Esophagus squamous epithelium (tissue), 5 donors: ENCODE measurements at regions not wholly inside any gene's neighbourhood (a gene's known extent, or its start where the extent isn't known, plus 50 kb on each side); places are given as distances from the start of the nearest gene placed in this dataset.
A peak's percentile ranks its signal among the peaks of the same experiment; 100 is the strongest.
"Not testable (repeated sequence)": the region's sequence is repeated elsewhere in the genome, so short reads cannot be mapped to it uniquely, and the experiment has no call there.

Source experiments
- DNase-seq: peaks from one replicate; lab custom pipeline; 2025; lab: John Stamatoyannopoulos, UW
- H3K27ac ChIP-seq, 4 donors: fragments of 200-600 bp; sonication (generic); one replicate each; pipeline ENCODE4 v1.5.1; 2016 to 2019; ENCODE audit warnings: mild to moderate bottlenecking in 1 of 4
- H3K27me3 ChIP-seq, 4 donors: fragments of 200-600 bp; sonication (generic); 1 replicate in 3 of 4; 2 replicates in 1 of 4; pipeline versions ENCODE4 v1.5.1 to v1.6.0; 2017 to 2021; ENCODE audit warnings: antibody characterized with exemption in 1 of 4
- H3K36me3 ChIP-seq, 3 donors: fragments of 200-600 bp; sonication (generic); one replicate each; pipeline ENCODE4 v1.5.1; 2016 to 2019
- H3K4me1 ChIP-seq, 3 donors: fragments of 200-600 bp; sonication (generic); one replicate each; pipeline ENCODE4 v1.5.1; 2017 to 2019
- H3K4me3 ChIP-seq, 4 donors: fragments of 200-600 bp; sonication (generic); 1 replicate in 3 of 4; 2 replicates in 1 of 4; pipeline ENCODE4 v1.5.1; 2016 to 2019; ENCODE audit warnings: mild to moderate bottlenecking in 2 of 4, moderate library complexity in 1 of 4
- H3K9me3 ChIP-seq, 3 donors: fragments of 200-600 bp; sonication (generic); one replicate each; pipeline ENCODE4 v1.5.1; 2016 to 2019
- CTCF ChIP-seq, 6 experiments: fragments of 450-650 bp in 4 of 6; fragments of 200-600 bp in 2 of 6; sonication (generic) in 2 of 6; IDR thresholded peaks; one replicate each; pipeline ENCODE4 v1.5.1; 2016 to 2019; ENCODE audit warnings: antibody characterized with exemption in 6 of 6, mild to moderate bottlenecking in 4 of 6, moderate library complexity in 4 of 6
- WGBS, 2 donors: methylation state at CpG; one replicate each; pipeline ENCODE4 v1.1.5; 2018; 5-methylcytosine and 5-hydroxymethylcytosine counted together
- intact Hi-C: fragments of 100-400 bp; cut with DNase I; formaldehyde crosslinking; loops from one replicate; pipeline ENCODE4 v1.15.0; 2022
- donor health status: DM: yes; HTN: yes; CAD: no.

GRCh38 chr15:85250938-85251542 is 129.4 kb upstream of the AKAP13 start:
- peaks cover 0 to 29% (median 4%) of the 10 kb centered on the region in 3 donors for H3K4me1 ChIP-seq
- TF ChIP-seq CTCF (IDR thresholded peaks at IDR 0.05), result peak in 2 of 6 experiments; percentile 13 to 33
- H3K36me3 ChIP-seq, DNase-seq, intact Hi-C loops, H3K4me3 ChIP-seq, H3K27ac ChIP-seq, H3K27me3 ChIP-seq, H3K9me3 ChIP-seq: not testable (repeated sequence)
- 63% methylated on average over 2 of the region's 8 CpGs; no CpG with 5 or more reads in 1 of the 2 donors for WGBS, 2 donors

GRCh38 chr15:85253196-85253915 is 127.0 kb upstream of the AKAP13 start:
- H3K36me3 ChIP-seq, intact Hi-C loops: not testable (repeated sequence)

GRCh38 chr15:85254961-85255360 is 125.4 kb upstream of the AKAP13 start:
- H3K4me3 ChIP-seq, H3K9me3 ChIP-seq, H3K36me3 ChIP-seq, H3K27ac ChIP-seq, intact Hi-C loops, H3K27me3 ChIP-seq, DNase-seq: not testable (repeated sequence)
- WGBS, 2 donors, result 78 to 100% methylated on average over 2 to 4 of the region's 9 CpGs
- H3K4me1 ChIP-seq, result peaks cover 0 to 35% (median 4%) of the 10 kb centered on the region in 3 donors

More at GRCh38 chr15:85253196-85253915, 127.0 kb upstream of the AKAP13 start:
- peak overlapping the region in 3 of 4 donors; percentile 25 to 63 (median 25) for H3K27ac ChIP-seq
- H3K4me1 ChIP-seq, result peaks cover 0 to 35% (median 4%) of the 10 kb centered on the region in 3 donors
- WGBS, 2 donors, result 48 to 90% methylated on average over 2 to 6 of the region's 15 CpGs
- DNase-seq, H3K4me3 ChIP-seq, H3K27me3 ChIP-seq, H3K9me3 ChIP-seq: not testable (repeated sequence)

GRCh38 chr15:85255502-85255901 is 124.9 kb upstream of the AKAP13 start:
- H3K4me3 ChIP-seq, DNase-seq, H3K27me3 ChIP-seq, intact Hi-C loops, H3K36me3 ChIP-seq, H3K27ac ChIP-seq, H3K9me3 ChIP-seq: not testable (repeated sequence)
- H3K4me1 ChIP-seq, result peaks cover 0 to 36% (median 4%) of the 10 kb centered on the region in 3 donors
- WGBS, 2 donors, result 72 to 79% methylated on average over 5 to 10 of the region's 24 CpGs

- H3K9me3 ChIP-seq, H3K27ac ChIP-seq, H3K4me3 ChIP-seq, DNase-seq, H3K27me3 ChIP-seq, intact Hi-C loops, H3K36me3 ChIP-seq: not testable (repeated sequence)
- peaks cover 0 to 36% (median 4%) of the 10 kb centered on the region in 3 donors for H3K4me1 ChIP-seq
- 63 to 70% methylated on average over 2 to 16 of the region's 25 CpGs for WGBS, 2 donors
These were observed 124.1 kb upstream of the AKAP13 start for GRCh38 chr15:85256009-85256997.

- H3K4me1 ChIP-seq, result peaks cover 0 to 29% (median 4%) of the 10 kb centered on the region in 3 donors
- H3K27ac ChIP-seq, H3K36me3 ChIP-seq, H3K4me3 ChIP-seq, DNase-seq, H3K27me3 ChIP-seq, H3K9me3 ChIP-seq, intact Hi-C loops: not testable (repeated sequence)
- 71% methylated on average over 1 of the region's 4 CpGs; no CpG with 5 or more reads in 1 of the 2 donors for WGBS, 2 donors
These were observed 122.3 kb upstream of the AKAP13 start for GRCh38 chr15:85258062-85258445.

- intact Hi-C loops, H3K27ac ChIP-seq, H3K4me3 ChIP-seq, H3K36me3 ChIP-seq, H3K27me3 ChIP-seq, H3K9me3 ChIP-seq, DNase-seq: not testable (repeated sequence)
- peaks cover 0 to 24% (median under 1%) of the 10 kb centered on the region in 3 donors for H3K4me1 ChIP-seq
- WGBS, 2 donors, result no CpG with 5 or more reads among the region's 19 CpGs
These were observed 121.7 kb upstream of the AKAP13 start for GRCh38 chr15:85258559-85259209.

- intact Hi-C loops, H3K36me3 ChIP-seq, H3K27me3 ChIP-seq, DNase-seq, H3K27ac ChIP-seq, H3K4me3 ChIP-seq, H3K9me3 ChIP-seq: not testable (repeated sequence)
- H3K4me1 ChIP-seq, result peaks cover 0 to 15% (median 0%) of the 10 kb centered on the region in 3 donors
- no CpG with 5 or more reads among the region's 17 CpGs for WGBS, 2 donors
These were observed 119.9 kb upstream of the AKAP13 start for GRCh38 chr15:85260526-85260925.

GRCh38 chr15:85262461-85263055 is 117.8 kb upstream of the AKAP13 start:
- H3K27me3 ChIP-seq, DNase-seq, H3K27ac ChIP-seq, H3K4me1 ChIP-seq, intact Hi-C loops, H3K9me3 ChIP-seq, H3K4me3 ChIP-seq, H3K36me3 ChIP-seq: not testable (repeated sequence)
- 0 to 27% methylated on average over 1 to 3 of the region's 26 CpGs for WGBS, 2 donors

- H3K27ac ChIP-seq, H3K4me3 ChIP-seq, H3K36me3 ChIP-seq, DNase-seq, H3K9me3 ChIP-seq, intact Hi-C loops, H3K4me1 ChIP-seq, H3K27me3 ChIP-seq: not testable (repeated sequence)
- WGBS, 2 donors, result 80% methylated on average over 1 of the region's 13 CpGs; no CpG with 5 or more reads in 1 of the 2 donors
These were observed 116.5 kb upstream of the AKAP13 start for GRCh38 chr15:85263842-85264440.
